ENCODE measurements at regions not wholly inside any gene's neighbourhood (a gene's known extent, or its start where the extent isn't known, plus 50 kb on each side); places are given as distances from the start of the nearest gene placed in this dataset.

- DNase-seq (ENCODE audit: low spot score) = no peak
Measured at GRCh38 chr22:49604732-49605302, 222.9 kb downstream of the BRD1 start.

GRCh38 chr22:49603016-49603415, 224.7 kb downstream of the BRD1 start:
- no peak for DNase-seq (ENCODE audit: low spot score)

- DNase-seq (ENCODE audit: low spot score) = no peak
Measured at GRCh38 chr22:49602481-49602880, 225.2 kb downstream of the BRD1 start.

- no peak for DNase-seq (ENCODE audit: low spot score)
Measured at GRCh38 chr22:49601614-49602321, 225.9 kb downstream of the BRD1 start.

GRCh38 chr22:49600891-49601431, 226.7 kb downstream of the BRD1 start:
- no peak for DNase-seq (ENCODE audit: low spot score)

DNA sequence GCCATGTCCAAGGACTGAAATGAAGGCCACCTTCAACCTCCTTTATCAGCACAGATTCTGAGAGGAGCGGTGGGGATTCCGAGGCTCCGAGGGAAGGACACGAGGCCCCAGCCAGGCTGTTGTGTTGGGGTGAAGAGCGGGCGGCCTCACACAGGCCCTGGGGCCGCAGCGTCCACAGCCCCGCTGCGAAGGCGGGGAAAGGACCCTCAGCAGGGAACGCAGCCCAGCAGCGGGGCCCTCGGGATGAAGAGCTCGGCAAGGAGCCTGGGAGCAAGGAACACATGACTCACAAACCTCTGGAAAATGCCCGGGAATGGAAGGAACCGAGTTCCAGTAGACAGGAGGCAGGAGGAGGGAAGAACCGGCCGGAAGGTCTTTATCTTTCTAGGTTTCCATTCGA, 227.2 kb downstream of the BRD1 start:
- DNase-seq (ENCODE audit: low spot score) = no peak

DNA sequence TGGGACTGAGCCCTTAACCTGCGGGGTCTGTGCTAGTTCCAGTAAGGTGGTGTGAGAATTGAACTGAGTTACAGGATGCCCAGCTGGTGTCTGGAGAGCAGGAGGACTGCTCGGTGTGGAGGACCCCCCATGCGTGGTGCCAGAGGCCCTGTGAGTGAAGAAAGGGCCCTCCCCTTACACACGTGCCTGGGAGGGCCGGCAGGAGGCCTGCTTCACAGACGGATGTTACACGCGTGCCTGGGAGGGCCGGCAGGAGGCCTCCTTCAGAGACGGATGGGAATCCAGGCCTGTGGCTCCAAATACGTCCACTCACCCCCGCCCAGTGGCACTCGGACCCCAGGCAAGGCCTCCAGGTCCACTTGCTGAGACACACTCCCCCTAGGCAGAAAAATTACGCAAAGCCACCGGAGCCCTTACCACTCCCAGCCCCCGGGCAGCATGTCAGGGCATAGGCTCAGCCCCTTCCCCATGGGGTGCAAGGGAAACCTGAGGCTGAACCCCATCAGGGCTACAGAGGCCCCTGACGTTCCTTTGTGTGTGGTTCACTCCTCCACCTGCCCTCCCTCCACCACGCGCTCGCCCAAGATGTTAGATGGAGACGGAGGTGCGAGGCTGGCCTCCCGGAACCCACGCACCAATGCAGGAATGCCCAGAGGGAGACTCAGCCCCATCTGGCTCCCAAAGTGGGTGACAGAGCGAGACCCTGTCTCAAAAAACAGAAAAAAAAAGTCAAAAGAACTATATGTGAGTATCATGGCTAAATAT, 227.8 kb downstream of the BRD1 start:
- DNase-seq (ENCODE audit: low spot score) = no peak

GRCh38 chr22:49599039-49599438, 228.6 kb downstream of the BRD1 start:
- no peak for DNase-seq (ENCODE audit: low spot score)

GRCh38 chr22:49598338-49598737, 229.3 kb downstream of the BRD1 start:
- no peak for DNase-seq (ENCODE audit: low spot score)

DNA sequence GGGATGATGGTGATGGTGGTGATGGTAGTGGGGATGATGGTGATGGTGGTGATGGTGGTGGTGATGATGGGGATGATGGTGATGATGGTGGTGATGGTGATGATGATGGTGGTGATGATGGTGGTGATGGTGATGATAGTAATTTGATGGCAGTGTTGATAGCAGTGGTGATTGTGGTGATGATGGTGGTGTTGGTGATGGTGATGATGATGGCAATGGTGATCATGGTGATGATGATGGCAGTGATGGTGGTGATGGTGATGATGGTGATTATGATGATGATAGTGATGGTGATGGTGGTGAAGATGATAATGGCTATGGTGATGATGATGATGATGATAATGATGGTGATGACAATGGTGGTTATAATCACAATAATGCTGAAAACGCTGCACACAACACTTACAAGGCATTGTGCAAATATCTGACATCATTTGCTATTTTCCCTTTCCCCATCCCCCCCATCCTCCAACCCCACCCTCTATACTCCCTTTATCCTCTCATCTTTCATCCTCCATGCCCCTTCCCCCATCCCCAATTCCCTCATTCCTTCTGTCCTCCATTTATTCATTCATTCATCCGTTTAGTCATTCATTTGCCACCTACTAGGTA, 230.1 kb downstream of the BRD1 start:
- DNase-seq (ENCODE audit: low spot score) = no peak

DNA sequence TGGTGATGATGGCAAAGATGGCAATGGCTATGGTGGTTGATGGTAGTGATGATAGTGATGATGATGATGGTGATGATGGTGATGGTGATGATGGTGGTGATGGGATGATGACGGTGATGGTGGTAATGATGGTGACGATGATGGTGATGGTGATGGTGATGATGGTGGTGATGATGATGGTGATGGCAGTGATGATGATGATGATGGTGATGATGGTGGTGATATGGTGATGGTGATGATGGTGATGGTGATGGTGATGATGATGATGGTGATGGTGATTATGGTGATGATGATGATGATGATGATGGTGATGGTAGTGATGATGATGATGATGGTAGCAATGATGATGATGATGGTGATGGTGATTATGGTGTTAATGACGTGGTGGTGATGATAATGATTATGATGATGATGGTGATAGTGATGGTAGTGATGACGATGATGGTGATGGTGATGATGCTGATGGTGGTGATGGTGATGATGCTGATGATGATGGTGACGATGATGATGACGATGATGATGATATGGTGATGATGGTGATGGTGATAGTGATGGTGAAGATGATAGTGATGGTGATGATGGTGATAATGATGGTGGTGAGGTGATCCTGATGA, 232.1 kb downstream of the BRD1 start:
- no peak for DNase-seq (ENCODE audit: low spot score)

GRCh38 chr22:49594078-49594477, 233.6 kb downstream of the BRD1 start:
- DNase-seq (ENCODE audit: low spot score) = no peak

- no peak for DNase-seq (ENCODE audit: low spot score)
Measured at GRCh38 chr22:49593509-49593908, 234.2 kb downstream of the BRD1 start.

DNA sequence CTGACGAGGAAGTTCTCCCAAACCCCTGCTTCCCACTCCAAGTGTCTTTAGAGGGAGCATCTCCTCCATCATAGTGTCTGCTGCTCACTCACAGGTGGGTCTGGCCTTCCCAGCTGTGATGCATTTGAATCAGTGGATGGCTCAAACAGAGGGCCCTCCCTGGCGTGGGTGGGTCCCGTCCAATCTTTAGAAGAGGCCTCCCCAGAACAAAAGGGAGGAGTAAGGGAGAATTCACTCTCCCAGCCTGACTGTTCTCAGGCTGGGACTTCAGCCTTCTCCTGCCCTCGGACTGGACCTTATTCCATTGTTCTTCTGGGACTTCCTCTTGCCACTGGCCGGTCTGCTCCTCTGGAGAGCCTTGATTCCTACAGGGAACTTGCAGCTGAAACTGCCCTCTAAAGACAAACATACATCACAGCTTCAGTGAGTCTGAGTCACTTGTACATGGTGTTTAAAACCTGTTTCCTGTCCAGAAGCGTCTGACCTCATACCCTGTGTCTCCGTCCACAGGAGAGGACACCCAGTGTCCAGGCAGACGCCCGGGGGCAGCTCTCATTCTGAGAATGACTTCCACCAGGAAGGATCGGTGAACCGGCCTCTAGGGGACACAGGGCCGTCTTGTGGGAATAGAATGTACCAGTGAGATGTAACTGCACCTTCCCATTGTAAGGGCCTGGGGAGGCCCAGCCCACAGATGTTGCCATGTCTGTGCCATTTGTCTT, 234.7 kb downstream of the BRD1 start:
- no peak for DNase-seq (ENCODE audit: low spot score)

DNA sequence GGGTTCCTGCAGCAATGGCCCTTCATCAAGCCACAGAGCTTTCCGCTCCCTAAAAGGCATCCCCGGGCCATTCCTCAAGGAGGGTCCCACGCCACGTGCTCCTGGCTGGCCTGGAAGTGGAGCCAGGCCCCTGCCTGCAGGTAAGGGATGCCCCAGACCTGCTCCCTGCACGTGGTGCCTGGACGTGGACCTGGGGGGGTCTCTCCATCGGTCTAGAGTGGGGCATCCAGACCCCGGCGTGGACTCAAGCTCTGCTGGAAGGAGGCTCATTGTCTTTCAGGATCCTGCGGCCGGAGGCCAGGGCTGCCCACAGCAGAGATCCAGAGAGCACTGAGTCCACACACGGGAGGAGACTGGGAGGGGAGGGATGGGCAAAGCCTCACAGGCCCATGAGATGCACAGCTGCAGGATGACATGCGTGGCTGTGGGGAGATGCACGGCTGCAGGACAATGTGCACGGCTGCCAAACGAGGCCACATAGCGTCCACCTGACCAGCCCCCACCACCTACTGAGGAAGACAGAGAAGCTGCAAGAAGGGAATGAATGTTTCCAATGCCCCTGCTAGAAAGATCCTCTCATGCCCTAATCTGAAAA, 236.7 kb downstream of the BRD1 start:
- DNase-seq (ENCODE audit: low spot score) = no peak

DNA sequence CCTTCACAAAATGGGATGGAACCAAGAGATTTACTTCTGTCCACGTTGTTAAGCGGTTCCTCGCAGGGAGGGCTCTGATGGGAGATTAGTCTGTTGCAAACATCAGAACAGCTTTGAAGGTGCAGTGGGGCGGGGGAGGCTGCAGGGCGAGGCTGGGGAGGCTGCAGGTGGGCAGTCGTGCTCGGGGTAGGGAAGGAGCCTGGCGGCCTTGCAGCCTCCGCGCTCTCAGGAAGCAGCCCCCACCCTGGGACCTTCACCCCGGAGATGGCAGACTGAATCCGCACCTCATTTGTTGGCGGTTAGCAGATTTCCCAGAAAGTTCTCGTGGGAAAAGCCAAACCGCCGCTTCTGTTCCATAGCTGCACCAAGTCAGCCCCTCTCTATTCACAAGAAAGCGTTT, 237.3 kb downstream of the BRD1 start:
- DNase-seq (ENCODE audit: low spot score) = no peak

DNA sequence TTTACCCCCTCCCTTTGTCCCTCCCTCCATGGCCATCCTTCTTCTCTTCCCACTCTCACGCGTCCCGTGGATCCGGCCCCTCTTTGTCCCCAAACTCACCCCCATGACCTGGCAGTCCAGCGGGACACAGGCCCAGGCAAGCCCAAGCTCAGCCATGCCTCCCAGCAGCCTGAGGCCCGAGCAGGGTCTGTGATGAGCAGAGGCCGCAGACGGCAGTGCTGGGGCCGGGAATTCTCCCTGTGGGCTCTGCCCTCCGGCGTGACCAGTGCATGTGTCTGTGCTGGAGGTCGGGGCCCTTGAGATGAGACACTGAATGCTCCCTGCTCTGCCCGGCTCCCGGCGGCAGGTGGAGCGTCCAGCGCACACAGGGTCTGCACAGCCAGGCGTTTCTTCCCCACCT, 237.9 kb downstream of the BRD1 start:
- DNase-seq (ENCODE audit: low spot score) = no peak

GRCh38 chr22:49589301-49589700, 238.4 kb downstream of the BRD1 start:
- DNase-seq (ENCODE audit: low spot score) = no peak

DNA sequence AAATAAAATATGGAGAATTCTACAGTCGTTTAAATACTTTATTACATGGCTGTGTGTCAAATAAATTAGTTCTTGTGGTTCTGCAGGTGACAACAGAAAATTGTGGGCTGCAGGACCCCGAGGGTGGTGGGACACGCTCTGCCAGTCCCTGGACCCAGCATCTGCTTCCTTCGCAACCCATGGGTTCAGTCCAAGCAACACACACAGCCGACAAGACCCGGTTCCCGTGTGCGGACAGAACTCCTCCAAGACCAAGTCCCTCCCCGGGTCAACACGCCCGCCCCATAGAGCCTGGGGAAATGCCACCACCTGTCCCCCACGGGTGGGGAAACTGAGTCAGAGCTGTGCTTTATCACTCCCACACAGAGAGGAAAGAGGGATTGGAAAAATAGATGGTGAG, 238.9 kb downstream of the BRD1 start:
- DNase-seq (ENCODE audit: low spot score) = no peak

- DNase-seq (ENCODE audit: low spot score) = no peak
Measured at GRCh38 chr22:49587987-49588386, 239.7 kb downstream of the BRD1 start.

GRCh38 chr22:49587421-49587820, 240.3 kb downstream of the BRD1 start:
- no peak for DNase-seq (ENCODE audit: low spot score)
